ENCODE measurements at regions not wholly inside any gene's neighbourhood (a gene's known extent, or its start where the extent isn't known, plus 50 kb on each side); places are given as distances from the start of the nearest gene placed in this dataset.
"Not testable (repeated sequence)": the region's sequence is repeated elsewhere in the genome, so short reads cannot be mapped to it uniquely, and the experiment has no call there.

GRCh38 chr7:136480901-136481300 lies 387.6 kb upstream of the CHRM2 start:
- ATAC-seq (no peak), DNase-seq (ENCODE audit: missing footprints) (no peak)
- intact Hi-C loops (cut with DNase I): no loop called here

- intact Hi-C loops (cut with DNase I): no loop called here
- DNase-seq (ENCODE audit: missing footprints) (no peak), ATAC-seq (no peak)
Measured at GRCh38 chr7:136479922-136480321, 388.5 kb upstream of the CHRM2 start.

DNA sequence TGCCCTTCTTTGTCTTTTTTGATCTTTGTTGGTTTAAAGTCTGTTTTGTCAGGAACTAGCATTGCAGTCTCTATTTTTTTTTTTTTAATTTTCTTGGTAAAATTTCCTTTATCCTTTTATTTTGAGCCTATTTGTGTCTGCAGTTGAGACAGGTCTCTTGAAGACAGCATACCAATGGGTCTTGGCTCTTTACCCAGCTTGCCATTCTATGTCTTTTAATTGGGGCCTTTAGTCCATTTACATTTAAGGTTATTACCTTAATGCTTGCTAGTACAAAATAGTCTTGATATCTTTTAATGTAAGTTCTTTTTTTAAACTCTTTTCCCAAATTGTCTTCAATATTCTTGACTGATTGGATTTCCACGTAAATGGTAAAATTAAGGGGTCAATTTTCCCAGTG lies 398.3 kb upstream of the CHRM2 start:
- no peak for ATAC-seq
- intact Hi-C loops (cut with DNase I): no loop called here
- no peak for DNase-seq (ENCODE audit: missing footprints)

GRCh38 chr7:136452949-136453348 lies 415.5 kb upstream of the CHRM2 start:
- no peak for ATAC-seq
- intact Hi-C loops (cut with DNase I): no loop called here
- DNase-seq (ENCODE audit: missing footprints): no peak

- no peak for DNase-seq (ENCODE audit: missing footprints)
- ATAC-seq: no peak
- intact Hi-C loops (cut with DNase I): no loop called here
Measured at GRCh38 chr7:136446751-136447150, 421.7 kb upstream of the CHRM2 start.

DNA sequence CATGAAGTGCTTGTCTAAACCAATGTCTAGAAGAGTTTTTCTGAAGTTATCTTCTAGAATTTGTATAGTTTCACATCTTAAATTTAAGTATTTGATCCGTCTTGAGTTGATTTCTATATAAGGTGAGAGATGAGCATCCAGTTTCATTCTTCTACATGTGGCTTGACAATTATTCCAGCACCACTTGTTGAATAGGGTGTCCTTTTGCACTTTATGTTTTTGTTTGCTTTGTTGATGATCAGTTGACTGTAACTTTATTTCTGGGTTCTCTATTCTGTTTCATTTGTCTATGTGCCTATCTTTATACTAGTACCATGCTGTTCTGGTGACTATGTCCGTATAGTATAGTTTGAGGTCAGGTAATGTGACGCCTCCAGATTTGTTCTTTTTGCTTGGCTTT lies 426.6 kb upstream of the CHRM2 start:
- intact Hi-C loops (cut with DNase I): no loop called here
- DNase-seq (ENCODE audit: missing footprints): no peak
- ATAC-seq: no peak

- ATAC-seq; intact Hi-C loops (cut with DNase I); DNase-seq (ENCODE audit: missing footprints): not testable (repeated sequence)
Measured at GRCh38 chr7:136431736-136432135, 436.7 kb upstream of the CHRM2 start.

DNA sequence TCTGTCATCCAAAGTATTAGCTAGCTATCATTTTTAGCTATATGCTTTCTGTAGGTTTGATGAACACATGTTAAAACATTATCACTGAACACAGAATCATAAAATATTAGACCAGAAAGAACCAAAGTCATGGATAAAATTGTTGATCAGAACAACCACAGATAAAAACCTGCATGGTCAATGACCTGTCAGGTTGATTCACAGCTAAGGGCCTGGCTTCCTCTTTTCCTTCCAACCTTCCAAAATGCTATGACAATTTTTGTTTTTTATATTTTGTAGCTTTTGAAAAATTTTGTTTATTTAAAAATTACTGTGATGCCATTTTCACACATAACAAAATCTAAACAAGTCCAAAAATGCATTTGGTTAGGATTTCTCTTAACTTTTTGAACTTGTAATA lies 444.4 kb upstream of the CHRM2 start:
- ATAC-seq: no peak
- intact Hi-C loops (cut with DNase I): no loop called here
- no peak for DNase-seq (ENCODE audit: missing footprints)

DNA sequence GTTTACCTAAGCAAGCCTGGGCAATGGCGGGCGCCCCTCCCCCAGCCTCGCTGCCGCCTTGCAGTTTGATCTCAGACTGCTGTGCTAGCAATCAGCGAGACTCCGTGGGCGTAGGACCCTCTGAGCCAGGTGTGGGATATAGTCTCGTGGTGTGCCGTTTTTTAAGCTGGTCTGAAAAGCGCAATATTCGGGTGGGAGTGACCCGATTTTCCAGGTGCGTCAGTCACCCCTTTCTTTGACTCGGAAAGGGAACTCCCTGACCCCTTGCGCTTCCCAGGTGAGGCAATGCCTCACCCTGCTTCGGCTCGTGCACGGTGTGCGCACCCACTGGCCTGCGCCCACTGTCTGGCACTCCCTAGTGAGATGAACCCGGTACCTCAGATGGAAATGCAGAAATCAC lies 442.6 kb upstream of the MTPN start:
- intact Hi-C loops (cut with DNase I); DNase-seq (ENCODE audit: missing footprints); ATAC-seq: not testable (repeated sequence)

DNA sequence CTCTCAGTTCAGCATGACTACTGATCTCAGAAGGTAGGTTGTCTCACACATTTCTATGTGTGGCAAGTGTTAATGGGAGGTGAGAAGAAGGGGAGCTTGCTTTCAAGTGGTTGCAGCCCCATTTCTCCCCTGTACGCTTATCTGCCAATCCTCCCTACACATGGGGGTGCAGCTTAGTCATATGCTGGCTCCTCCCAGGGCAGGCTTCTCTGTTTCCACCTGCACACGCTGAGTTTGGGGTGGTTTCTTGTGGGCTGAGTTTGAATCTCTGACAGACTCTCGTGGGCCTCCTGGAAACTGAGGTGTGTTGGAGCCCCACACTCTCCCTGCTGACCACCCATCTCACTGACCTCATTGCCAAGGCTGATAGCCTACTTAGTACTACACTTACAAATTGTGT lies 435.8 kb upstream of the MTPN start:
- intact Hi-C loops (cut with DNase I): no loop called here
- ATAC-seq: no peak
- no peak for DNase-seq (ENCODE audit: missing footprints)

- DNase-seq (ENCODE audit: missing footprints) (no peak), ATAC-seq (peak; percentile 63)
- intact Hi-C loops (cut with DNase I): loop anchor here (5.0 to 10.0 kb wide), 3 partner anchors 459 to 1186 kb away; partner anchors contain the start of gene CHRM2
Measured at GRCh38 chr7:136405931-136406777, 429.0 kb upstream of the MTPN start.

GRCh38 chr7:136403591-136403990 lies 426.4 kb upstream of the MTPN start:
- ATAC-seq (no peak), DNase-seq (ENCODE audit: missing footprints) (no peak)
- intact Hi-C loops (cut with DNase I): loop anchor here (10.0 kb wide), 2 partner anchors 461 to 1051 kb away; partner anchors contain the start of gene CHRM2

- intact Hi-C loops (cut with DNase I): loop anchor here (10.0 kb wide), 2 partner anchors 464 to 1054 kb away; partner anchors contain the start of gene CHRM2
- ATAC-seq: no peak
- DNase-seq (ENCODE audit: missing footprints): no peak
Measured at GRCh38 chr7:136400877-136401276, 423.7 kb upstream of the MTPN start.

DNA sequence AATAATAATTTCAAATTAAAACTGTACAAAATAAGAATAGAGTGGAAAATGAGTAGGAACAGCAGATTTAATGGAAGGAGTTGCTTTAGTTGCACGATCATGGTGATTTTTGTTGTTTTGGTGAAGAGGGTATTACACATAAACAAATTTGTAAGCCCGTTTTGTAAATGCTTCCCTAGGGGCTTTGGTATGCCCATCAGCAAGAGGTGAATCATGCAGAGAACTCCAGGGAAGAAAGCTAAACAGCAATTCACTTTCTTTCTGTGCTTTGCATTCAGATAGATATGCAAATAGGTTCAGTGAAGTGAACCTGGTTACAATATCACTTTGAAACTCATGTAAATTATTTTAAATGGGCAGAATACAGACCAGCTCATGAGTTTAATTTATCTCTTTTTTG lies 422.2 kb upstream of the MTPN start:
- intact Hi-C loops (cut with DNase I): no loop called here

GRCh38 chr7:136392856-136393255 lies 415.7 kb upstream of the MTPN start:
- intact Hi-C loops (cut with DNase I): no loop called here
- ATAC-seq: no peak
- DNase-seq (ENCODE audit: missing footprints): no peak

More for the DNA sequence above, 422.2 kb upstream of the MTPN start:
- DNase-seq (ENCODE audit: missing footprints): no peak
- no peak for ATAC-seq

DNA sequence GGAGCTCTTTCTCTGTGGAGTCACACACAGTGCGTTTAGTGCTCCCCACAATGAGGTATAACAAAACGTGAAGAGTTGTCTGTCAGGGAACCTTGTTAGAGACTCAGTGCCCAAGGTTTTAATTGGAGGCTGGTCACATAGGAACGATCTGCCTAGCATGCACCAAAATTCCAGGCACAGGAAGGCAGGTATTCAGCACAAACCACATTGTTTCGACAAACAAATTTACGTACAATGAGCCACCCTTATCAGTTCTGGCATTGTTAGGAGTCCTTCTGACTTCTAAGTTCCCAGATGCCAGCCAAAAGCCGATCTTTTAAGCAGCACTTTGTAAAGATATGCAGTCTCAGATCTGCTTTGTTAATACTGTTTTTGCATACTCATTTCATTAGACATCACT lies 414.2 kb upstream of the MTPN start:
- ATAC-seq: no peak
- no peak for DNase-seq (ENCODE audit: missing footprints)
- intact Hi-C loops (cut with DNase I): no loop called here

- ATAC-seq: no peak
- intact Hi-C loops (cut with DNase I): no loop called here
Measured at GRCh38 chr7:136389933-136390332, 412.8 kb upstream of the MTPN start.

DNA sequence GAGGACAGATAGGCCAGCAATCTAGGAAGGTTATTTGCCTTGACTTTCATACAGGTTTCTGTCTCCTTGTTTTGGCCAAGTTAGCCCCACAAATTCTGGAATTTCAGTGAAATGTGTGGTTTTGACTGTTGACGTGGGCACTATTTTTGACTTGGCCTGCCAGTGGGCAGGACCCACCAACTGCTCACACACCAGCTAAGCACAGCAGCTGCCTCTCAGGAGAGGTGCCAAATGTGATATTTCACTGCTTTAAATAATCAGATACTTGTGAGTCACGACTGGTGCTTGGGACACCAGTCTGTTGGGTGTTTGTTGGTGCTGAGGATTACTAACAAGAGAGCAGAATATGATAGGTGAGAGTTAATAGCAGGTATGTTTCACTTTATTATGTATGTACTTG lies 409.7 kb upstream of the MTPN start:
- ATAC-seq (no peak), DNase-seq (ENCODE audit: missing footprints) (no peak)
- intact Hi-C loops (cut with DNase I): no loop called here

More at GRCh38 chr7:136389933-136390332, 412.8 kb upstream of the MTPN start:
- no peak for DNase-seq (ENCODE audit: missing footprints)

DNA sequence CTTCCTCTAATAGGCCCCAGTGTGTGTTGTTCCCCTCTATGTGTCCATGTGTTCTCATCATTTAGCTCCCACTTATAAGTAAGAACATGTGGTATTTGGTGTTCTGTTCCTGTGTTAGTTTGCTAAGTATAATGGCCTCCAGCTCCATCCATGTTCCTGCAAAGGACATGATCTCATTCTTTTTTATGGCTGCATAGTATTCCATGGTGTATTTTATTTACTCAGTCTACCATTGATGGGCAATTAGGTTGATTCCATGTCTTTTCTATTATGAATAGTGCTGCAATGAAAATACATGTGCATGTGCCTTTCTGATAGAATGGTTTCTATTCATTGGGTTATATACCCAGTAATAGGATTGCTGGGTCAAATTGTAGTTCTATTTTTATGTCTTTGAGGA lies 394.2 kb upstream of the MTPN start:
- intact Hi-C loops (cut with DNase I); ATAC-seq; DNase-seq (ENCODE audit: missing footprints): not testable (repeated sequence)

- intact Hi-C loops (cut with DNase I): no loop called here
- DNase-seq (ENCODE audit: missing footprints): no peak
- ATAC-seq: no peak
Measured at GRCh38 chr7:136370137-136370536, 393.0 kb upstream of the MTPN start.

- ATAC-seq (no peak), DNase-seq (ENCODE audit: missing footprints) (no peak)
- intact Hi-C loops (cut with DNase I): no loop called here
Measured at GRCh38 chr7:136369225-136369624, 392.1 kb upstream of the MTPN start.
